PC-3 (cell line): ENCODE measurements at regions not wholly inside any gene's neighbourhood (a gene's known extent, or its start where the extent isn't known, plus 50 kb on each side); places are given as distances from the start of the nearest gene placed in this dataset.
"Not testable (repeated sequence)": the region's sequence is repeated elsewhere in the genome, so short reads cannot be mapped to it uniquely, and the experiment has no call there.

Source experiments
- ATAC-seq: fragments of 200-7000 bp; cut with Tn5 transposase; 2 replicates; pipeline ENCODE4 v1.9.1; 2020; ENCODE audit warnings: mild to moderate bottlenecking, moderate library complexity
- BruUV-seq: library from RNA; stranded (reverse); fragments of 400-500 nt; replicated peaks from 2 replicates; lab custom pipeline; 2021; lab: Mats Ljungman, UMichigan
- CTCF ChIA-PET: fragments of 300-600 bp; sonication (Branson Sonifier 250); formaldehyde crosslinking; loops from one replicate; lab custom pipeline; 2022; ENCODE audit warnings: antibody characterized with exemption; lab: Charles Lee
- POLR2A ChIA-PET: fragments of 300-600 bp; sonication (Branson Sonifier 250); formaldehyde crosslinking; loops from one replicate; lab custom pipeline; 2022; ENCODE audit warnings: antibody characterized with exemption; ENCODE audit not compliant: unreplicated experiment; lab: Charles Lee
- DNase-seq: peaks from one replicate; pipeline ENCODE4 v3.0.0-alpha.2; 2015
- H2AFZ ChIP-seq: fragments of 300-600 bp; sonication (generic); 2 replicates; pipeline ENCODE4 v1.6.0; 2016; ENCODE audit warnings: antibody characterized with exemption, low read length
- H3F3A ChIP-seq: fragments of 300-600 bp; sonication (generic); one replicate; pipeline ENCODE4 v1.6.0; 2017; ENCODE audit warnings: antibody characterized with exemption, low read length, control low read depth, mild to moderate bottlenecking; ENCODE audit not compliant: unreplicated experiment
- H3K27ac ChIP-seq: fragments of 300-600 bp; sonication (generic); 2 replicates; pipeline ENCODE4 v1.5.1; 2016; ENCODE audit warnings: mild to moderate bottlenecking, low read length
- H3K27me3 ChIP-seq: fragments of 300-600 bp; sonication (generic); 2 replicates; pipeline ENCODE4 v1.6.1; 2016; ENCODE audit warnings: low read length, mixed read lengths
- H3K36me3 ChIP-seq: fragments of 300-600 bp; sonication (generic); 2 replicates; pipeline ENCODE4 v1.6.1; 2016; ENCODE audit warnings: low read depth, mixed run types, low read length, mixed read lengths
- H3K4me1 ChIP-seq: fragments of 300-600 bp; sonication (generic); 2 replicates; pipeline ENCODE4 v1.5.1; 2016; ENCODE audit warnings: low read length; ENCODE audit not compliant: insufficient read depth
- H3K4me2 ChIP-seq: fragments of 300-600 bp; sonication (generic); 2 replicates; pipeline ENCODE4 v1.6.0; 2016; ENCODE audit warnings: low read length
- H3K4me3 ChIP-seq: fragments of 300-600 bp; sonication (generic); 2 replicates; pipeline ENCODE4 v1.5.1; 2016; ENCODE audit warnings: mild to moderate bottlenecking, low read length, mixed read lengths
- H3K79me2 ChIP-seq: fragments of 300-600 bp; sonication (generic); 2 replicates; pipeline ENCODE4 v1.6.1; 2017; ENCODE audit warnings: low read length, mixed read lengths
- H3K9ac ChIP-seq: fragments of 300-600 bp; sonication (generic); 2 replicates; pipeline ENCODE4 v1.6.0; 2016; ENCODE audit warnings: mild to moderate bottlenecking, low read length
- H3K9me2 ChIP-seq: fragments of 300-600 bp; sonication (generic); replicated peaks from 2 replicates; pipeline ENCODE4 v1.6.1; 2016; ENCODE audit warnings: mixed run types, low read length, mixed read lengths
- H3K9me3 ChIP-seq: fragments of 300-600 bp; sonication (generic); 2 replicates; pipeline ENCODE4 v1.6.1; 2016; ENCODE audit warnings: low read length, mixed read lengths
- H4K20me1 ChIP-seq: fragments of 300-600 bp; sonication (generic); 2 replicates; pipeline ENCODE4 v1.6.1; 2016; ENCODE audit warnings: low read length, mixed read lengths
- EZH2 ChIP-seq: fragments of 300-600 bp; sonication (generic); IDR thresholded peaks from one replicate; pipeline ENCODE4 v1.6.1; 2017; ENCODE audit warnings: antibody characterized with exemption, mild to moderate bottlenecking, low read length; ENCODE audit not compliant: unreplicated experiment
- EZH2phosphoT487 ChIP-seq: fragments of 300-600 bp; sonication (generic); IDR thresholded peaks from 2 replicates; pipeline ENCODE4 v1.6.1; 2018; ENCODE audit warnings: mild to moderate bottlenecking, antibody characterized with exemption, low read length, borderline replicate concordance
- intact Hi-C: fragments of 100-400 bp; cut with micrococcal nuclease; formaldehyde crosslinking; loops from 2 replicates; pipeline ENCODE4 v1.9.0; 2023
- TF ChIP-seq, protein P1 (sequence below): fragments of 300-600 bp; sonication (generic); conservative IDR thresholded peaks from 2 replicates; pipeline ENCODE4 v1.5.1; 2017; ENCODE audit warnings: antibody characterized with exemption, low read depth, mild to moderate bottlenecking, low read length

DNA sequence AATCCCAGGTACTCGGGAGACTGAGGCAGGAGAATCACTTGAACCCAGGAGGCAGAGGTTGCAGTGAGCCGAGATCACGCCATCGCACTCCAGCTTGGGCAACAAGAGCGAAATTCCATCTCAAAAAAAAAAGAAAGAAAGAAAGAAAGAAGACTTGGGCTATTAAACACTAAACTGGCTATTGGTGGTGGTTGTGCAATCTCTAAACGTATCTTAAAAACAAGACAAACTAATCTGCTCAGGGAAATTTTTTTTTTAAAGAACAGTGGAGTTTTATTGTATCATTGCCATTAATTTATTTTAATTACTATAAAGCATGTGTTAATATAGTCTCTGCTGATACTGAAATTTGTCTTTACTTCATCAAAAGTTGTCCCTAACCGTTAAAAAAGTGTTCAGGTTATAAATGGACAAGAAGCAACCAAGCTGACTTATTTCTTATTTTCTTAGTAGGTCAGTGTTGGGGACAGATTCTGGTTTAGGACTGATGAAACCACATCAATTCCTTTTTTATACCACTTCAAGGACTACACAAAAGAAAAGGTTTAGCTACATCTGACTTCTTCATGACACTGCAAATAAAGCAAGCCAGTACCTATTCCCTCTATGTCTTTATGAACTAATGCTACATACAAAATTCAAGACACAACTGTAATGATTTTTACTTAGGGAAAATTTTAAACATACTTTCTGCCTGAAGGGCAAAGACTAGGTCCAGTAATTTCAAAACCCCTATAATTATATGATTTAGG is 68.7 kb upstream of the KRAS start:
- no peak overlapping the region for H3K9ac ChIP-seq
- DNase-seq (no peak), ATAC-seq (no peak)
- H3K9me3 ChIP-seq, result no peaks in the 10 kb centered on the region
- TF ChIP-seq EZH2, result no peak
- TF ChIP-seq, protein P1, sequence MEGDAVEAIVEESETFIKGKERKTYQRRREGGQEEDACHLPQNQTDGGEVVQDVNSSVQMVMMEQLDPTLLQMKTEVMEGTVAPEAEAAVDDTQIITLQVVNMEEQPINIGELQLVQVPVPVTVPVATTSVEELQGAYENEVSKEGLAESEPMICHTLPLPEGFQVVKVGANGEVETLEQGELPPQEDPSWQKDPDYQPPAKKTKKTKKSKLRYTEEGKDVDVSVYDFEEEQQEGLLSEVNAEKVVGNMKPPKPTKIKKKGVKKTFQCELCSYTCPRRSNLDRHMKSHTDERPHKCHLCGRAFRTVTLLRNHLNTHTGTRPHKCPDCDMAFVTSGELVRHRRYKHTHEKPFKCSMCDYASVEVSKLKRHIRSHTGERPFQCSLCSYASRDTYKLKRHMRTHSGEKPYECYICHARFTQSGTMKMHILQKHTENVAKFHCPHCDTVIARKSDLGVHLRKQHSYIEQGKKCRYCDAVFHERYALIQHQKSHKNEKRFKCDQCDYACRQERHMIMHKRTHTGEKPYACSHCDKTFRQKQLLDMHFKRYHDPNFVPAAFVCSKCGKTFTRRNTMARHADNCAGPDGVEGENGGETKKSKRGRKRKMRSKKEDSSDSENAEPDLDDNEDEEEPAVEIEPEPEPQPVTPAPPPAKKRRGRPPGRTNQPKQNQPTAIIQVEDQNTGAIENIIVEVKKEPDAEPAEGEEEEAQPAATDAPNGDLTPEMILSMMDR, result no peak
- no peak for TF ChIP-seq EZH2phosphoT487
- no TSS peak for BruUV-seq
- CTCF ChIA-PET, result no interaction called here
- H3K4me2 ChIP-seq, result no peak overlapping the region
- no peak overlapping the region for H2AFZ ChIP-seq
- no peaks in the 10 kb centered on the region for H4K20me1 ChIP-seq
- no peaks in the 10 kb centered on the region for H3K79me2 ChIP-seq
- H3K27me3 ChIP-seq, result peaks cover 41% of the 10 kb centered on the region
- intact Hi-C loops, result no loop called here
- no peak overlapping the region for H3K27ac ChIP-seq
- H3K4me1 ChIP-seq, result no peaks in the 10 kb centered on the region
- H3F3A ChIP-seq, result no peaks in the 10 kb centered on the region
- H3K4me3 ChIP-seq, result no peak overlapping the region
- H3K9me2 ChIP-seq, result no peaks in the 10 kb centered on the region
- H3K36me3 ChIP-seq, result no peaks in the 10 kb centered on the region
- POLR2A ChIA-PET, result no interaction called here

DNA sequence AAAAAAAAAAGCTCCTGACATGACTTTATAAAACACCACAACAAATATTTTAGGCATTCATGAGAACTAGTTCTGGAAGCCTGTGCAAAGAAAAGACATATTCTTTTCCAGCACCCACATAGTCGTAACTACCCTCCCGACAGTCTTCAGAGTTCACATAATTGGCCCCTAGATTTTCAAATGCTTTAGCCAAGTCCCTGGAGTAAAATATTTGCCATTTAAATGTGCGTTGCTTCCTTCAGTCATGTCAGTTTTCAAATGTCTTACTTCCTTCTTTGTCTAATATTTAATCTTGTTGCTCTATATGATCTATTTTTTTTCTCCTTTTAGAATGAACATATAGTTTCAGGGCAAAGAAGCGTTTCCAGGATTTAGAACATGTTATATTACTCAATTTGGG is 66.8 kb upstream of the KRAS start:
- Histone ChIP-seq H3K79me2 (no peaks in the 10 kb centered on the region), H3K4me1 (no peaks in the 10 kb centered on the region), H3F3A (no peaks in the 10 kb centered on the region), H3K27me3 (peaks cover 32% of the 10 kb centered on the region), H3K9me2 (no peaks in the 10 kb centered on the region), H3K4me3 (no peak overlapping the region), H3K36me3 (no peaks in the 10 kb centered on the region), H3K4me2 (no peak overlapping the region), H2AFZ (no peak overlapping the region), H3K27ac (no peak overlapping the region), H4K20me1 (no peaks in the 10 kb centered on the region), H3K9ac (no peak overlapping the region), H3K9me3 (no peaks in the 10 kb centered on the region)
- DNase-seq (no peak), ATAC-seq (no peak)
- no peak for TF ChIP-seq EZH2
- TF ChIP-seq, protein P1, result no peak
- no peak for TF ChIP-seq EZH2phosphoT487
- BruUV-seq, result no TSS peak
- ChIA-PET POLR2A (interaction anchor here (0.6 kb wide), 1 partner anchor 11 kb away, joined by 5 read pairs; no protein-coding TSS in a partner anchor), CTCF (no interaction called here)
- intact Hi-C loops, result no loop called here

GRCh38 chr12:25315388-25315787 is 64.7 kb upstream of the KRAS start:
- Histone ChIP-seq H3K4me2 (no peak overlapping the region), H3F3A (no peaks in the 10 kb centered on the region), H3K4me1 (no peaks in the 10 kb centered on the region), H3K9me3 (no peaks in the 10 kb centered on the region), H3K36me3 (no peaks in the 10 kb centered on the region), H3K9ac (no peak overlapping the region), H3K79me2 (no peaks in the 10 kb centered on the region), H4K20me1 (no peaks in the 10 kb centered on the region), H3K4me3 (no peak overlapping the region), H3K9me2 (no peaks in the 10 kb centered on the region), H3K27me3 (peaks cover 20% of the 10 kb centered on the region), H2AFZ (no peak overlapping the region), H3K27ac (no peak overlapping the region)
- no peak for ATAC-seq
- POLR2A ChIA-PET, result no interaction called here
- DNase-seq, result no peak
- BruUV-seq, result no TSS peak
- TF ChIP-seq, protein P1, result no peak
- no peak for TF ChIP-seq EZH2phosphoT487
- TF ChIP-seq EZH2, result no peak
- intact Hi-C loops, result no loop called here
- CTCF ChIA-PET, result no interaction called here

- intact Hi-C loops, H3K9ac ChIP-seq, H3F3A ChIP-seq, H3K36me3 ChIP-seq, H3K4me2 ChIP-seq, H3K4me1 ChIP-seq, ATAC-seq, H3K9me2 ChIP-seq, CTCF ChIA-PET, H3K27ac ChIP-seq, POLR2A ChIA-PET, H3K9me3 ChIP-seq, H3K27me3 ChIP-seq, BruUV-seq, H4K20me1 ChIP-seq, H3K4me3 ChIP-seq, H3K79me2 ChIP-seq, H2AFZ ChIP-seq: not testable (repeated sequence)
- DNase-seq, result peak; percentile 7
Measured at GRCh38 chr12:25313266-25313990, 62.7 kb upstream of the KRAS start.
